GM03348 (cell line): ENCODE measurements at regions not wholly inside any gene's neighbourhood (a gene's known extent, or its start where the extent isn't known, plus 50 kb on each side); places are given as distances from the start of the nearest gene placed in this dataset.

ENCODE experiments used
- DNase-seq: peaks from one replicate; pipeline ENCODE4 v3.0.0; 2012; ENCODE audit warnings: low spot score

- no peak for DNase-seq
Observed at GRCh38 chr7:52475001-52475582, 560.3 kb upstream of the POM121L12 start.

GRCh38 chr7:52473756-52474155 lies 561.7 kb upstream of the POM121L12 start:
- DNase-seq: no peak

GRCh38 chr7:52472006-52472620 lies 563.3 kb upstream of the POM121L12 start:
- no peak for DNase-seq

GRCh38 chr7:52465216-52465615 lies 570.2 kb upstream of the POM121L12 start:
- DNase-seq: no peak

GRCh38 chr7:52463341-52463740 lies 572.1 kb upstream of the POM121L12 start:
- DNase-seq: no peak

GRCh38 chr7:52462474-52462873 lies 573.0 kb upstream of the POM121L12 start:
- no peak for DNase-seq

- DNase-seq: no peak
Observed at GRCh38 chr7:52455571-52455970, 579.9 kb upstream of the POM121L12 start.

GRCh38 chr7:52450816-52451215 lies 584.6 kb upstream of the POM121L12 start:
- no peak for DNase-seq

- DNase-seq: no peak
Observed at GRCh38 chr7:52447581-52448180, 587.8 kb upstream of the POM121L12 start.

- no peak for DNase-seq
Observed at GRCh38 chr7:52436278-52436677, 599.2 kb upstream of the POM121L12 start.

- DNase-seq: no peak
Observed at GRCh38 chr7:52431082-52431815, 604.2 kb upstream of the POM121L12 start.

GRCh38 chr7:52423251-52423650 lies 612.2 kb upstream of the POM121L12 start:
- no peak for DNase-seq

- no peak for DNase-seq
Observed at GRCh38 chr7:52413051-52413450, 622.4 kb upstream of the POM121L12 start.

- no peak for DNase-seq
Observed at GRCh38 chr7:52410032-52410431, 625.4 kb upstream of the POM121L12 start.

GRCh38 chr7:52406808-52407207 lies 628.6 kb upstream of the POM121L12 start:
- DNase-seq: no peak

GRCh38 chr7:52382731-52383130 lies 652.7 kb upstream of the POM121L12 start:
- no peak for DNase-seq

- DNase-seq: no peak
Observed at GRCh38 chr7:52369922-52370321, 665.5 kb upstream of the POM121L12 start.

- no peak for DNase-seq
Observed at GRCh38 chr7:52365349-52365748, 670.1 kb upstream of the POM121L12 start.

- DNase-seq: no peak
Observed at GRCh38 chr7:52362521-52362920, 672.9 kb upstream of the POM121L12 start.

- no peak for DNase-seq
Observed at GRCh38 chr7:52360541-52360940, 674.9 kb upstream of the POM121L12 start.

GRCh38 chr7:52355053-52355452 lies 680.4 kb upstream of the POM121L12 start:
- DNase-seq: no peak

- DNase-seq: no peak
Observed at GRCh38 chr7:52352013-52352981, 683.1 kb upstream of the POM121L12 start.
